ENCODE measurements at regions not wholly inside any gene's neighbourhood (a gene's known extent, or its start where the extent isn't known, plus 50 kb on each side); places are given as distances from the start of the nearest gene placed in this dataset.

GRCh38 chr18:78010363-78010762, 760.7 kb downstream of the GALR1 start:
- Histone ChIP-seq H3K36me3 (no peaks in the 10 kb centered on the region), H3K9me3 (no peaks in the 10 kb centered on the region), H3K4me1 (no peaks in the 10 kb centered on the region), H3K4me3 (no peak overlapping the region), H3K27ac (no peak overlapping the region), H3K27me3 (peaks cover 0 to 7% (median 0%) of the 10 kb centered on the region in 3 donors)
- intact Hi-C loops (cut with DNase I), result no loop called here
- TF ChIP-seq POLR2A (IDR thresholded peaks at IDR 0.05), result no peak
- TF ChIP-seq EP300 (IDR thresholded peaks at IDR 0.05), result no peak
- TF ChIP-seq CTCF (IDR thresholded peaks at IDR 0.05), result no peak
- no peak for DNase-seq

GRCh38 chr18:78017869-78018268, 768.2 kb downstream of the GALR1 start:
- no peak overlapping the region for H3K4me3 ChIP-seq
- H3K9me3 ChIP-seq, result no peaks in the 10 kb centered on the region
- H3K27me3 ChIP-seq, result no peaks in the 10 kb centered on the region
- intact Hi-C loops (cut with DNase I), result no loop called here
- H3K36me3 ChIP-seq, result no peaks in the 10 kb centered on the region
- H3K4me1 ChIP-seq, result no peaks in the 10 kb centered on the region
- TF ChIP-seq EP300 (IDR thresholded peaks at IDR 0.05), result no peak
- no peak for TF ChIP-seq POLR2A (IDR thresholded peaks at IDR 0.05)
- TF ChIP-seq CTCF (IDR thresholded peaks at IDR 0.05), result no peak
- TF ChIP-seq POLR2AphosphoS5 (IDR thresholded peaks at IDR 0.05), result no peak
- DNase-seq, result no peak
- 83 to 88% methylated on average over 8 of the region's 8 CpGs for WGBS, 2 donors
- H3K27ac ChIP-seq, result no peak overlapping the region

- H3K4me1 ChIP-seq, result no peaks in the 10 kb centered on the region
- intact Hi-C loops (cut with DNase I), result no loop called here
These were observed 771.5 kb downstream of the GALR1 start for GRCh38 chr18:78021196-78021595.

GRCh38 chr18:78031589-78031988, 781.9 kb downstream of the GALR1 start:
- Histone ChIP-seq H3K4me3 (no peak overlapping the region), H3K27me3 (no peaks in the 10 kb centered on the region), H3K4me1 (peaks cover 0 to 3% (median 0%) of the 10 kb centered on the region in 4 donors), H3K36me3 (no peaks in the 10 kb centered on the region), H3K9me3 (no peaks in the 10 kb centered on the region), H3K27ac (no peak overlapping the region)
- DNase-seq, result no peak
- intact Hi-C loops (cut with DNase I), result no loop called here
- 69 to 74% methylated on average over 6 of the region's 6 CpGs for WGBS, 2 donors
- TF ChIP-seq POLR2AphosphoS5 (IDR thresholded peaks at IDR 0.05) (no peak), CTCF (IDR thresholded peaks at IDR 0.05) (no peak), POLR2A (IDR thresholded peaks at IDR 0.05) (no peak), EP300 (IDR thresholded peaks at IDR 0.05) (no peak)

More at GRCh38 chr18:78021196-78021595, 771.5 kb downstream of the GALR1 start:
- DNase-seq, result no peak
- WGBS, 2 donors, result 51 to 52% methylated on average over 3 of the region's 3 CpGs
- Histone ChIP-seq H3K36me3 (no peaks in the 10 kb centered on the region), H3K9me3 (peaks cover 0 to 2% (median 0%) of the 10 kb centered on the region in 4 donors), H3K27me3 (no peaks in the 10 kb centered on the region), H3K27ac (no peak overlapping the region), H3K4me3 (no peak overlapping the region)
- TF ChIP-seq POLR2AphosphoS5 (IDR thresholded peaks at IDR 0.05) (no peak), POLR2A (IDR thresholded peaks at IDR 0.05) (no peak), CTCF (IDR thresholded peaks at IDR 0.05) (no peak), EP300 (IDR thresholded peaks at IDR 0.05) (no peak)

- no peaks in the 10 kb centered on the region for H3K27me3 ChIP-seq
- H3K36me3 ChIP-seq, result no peaks in the 10 kb centered on the region
- H3K9me3 ChIP-seq, result no peaks in the 10 kb centered on the region
- DNase-seq, result no peak
- TF ChIP-seq POLR2AphosphoS5 (IDR thresholded peaks at IDR 0.05), result no peak
- TF ChIP-seq EP300 (IDR thresholded peaks at IDR 0.05), result no peak
- TF ChIP-seq POLR2A (IDR thresholded peaks at IDR 0.05), result no peak
- no peak for TF ChIP-seq CTCF (IDR thresholded peaks at IDR 0.05)
- H3K4me3 ChIP-seq, result no peak overlapping the region
- intact Hi-C loops (cut with DNase I), result no loop called here
- WGBS, 2 donors, result 88 to 91% methylated on average over 8 of the region's 8 CpGs
- H3K4me1 ChIP-seq, result peaks cover 0 to 3% (median 0%) of the 10 kb centered on the region in 4 donors
- no peak overlapping the region for H3K27ac ChIP-seq
These were observed 782.3 kb downstream of the GALR1 start for GRCh38 chr18:78031991-78032390.

All from sigmoid colon (tissue), 6 donors.